HG03097 (cell line): ENCODE measurements at regions not wholly inside any gene's neighbourhood (a gene's known extent, or its start where the extent isn't known, plus 50 kb on each side); places are given as distances from the start of the nearest gene placed in this dataset.
"Not testable (repeated sequence)": the region's sequence is repeated elsewhere in the genome, so short reads cannot be mapped to it uniquely, and the experiment has no call there.

Experiments used
- ATAC-seq: cut with Tn5 transposase; IDR thresholded peaks from one replicate; pipeline ENCODE4 v1.9.1; 2021; ENCODE audit not compliant: unreplicated experiment, low FRiP score

- no peak for ATAC-seq
These were observed 209.0 kb upstream of the KYNU start for GRCh38 chr2:142668420-142668819.

GRCh38 chr2:142665241-142665640, 212.2 kb upstream of the KYNU start:
- ATAC-seq: no peak

GRCh38 chr2:142650601-142651000, 226.9 kb upstream of the KYNU start:
- ATAC-seq: no peak

GRCh38 chr2:142649581-142649980, 227.9 kb upstream of the KYNU start:
- no peak for ATAC-seq

GRCh38 chr2:142642650-142643049, 234.8 kb upstream of the KYNU start:
- no peak for ATAC-seq

- no peak for ATAC-seq
These were observed 248.3 kb upstream of the KYNU start for GRCh38 chr2:142629193-142629592.

GRCh38 chr2:142621287-142621686, 256.2 kb upstream of the KYNU start:
- no peak for ATAC-seq

GRCh38 chr2:142617461-142617860, 260.0 kb upstream of the KYNU start:
- no peak for ATAC-seq

- no peak for ATAC-seq
These were observed 261.6 kb upstream of the KYNU start for GRCh38 chr2:142615876-142616275.

- ATAC-seq: not testable (repeated sequence)
These were observed 264.3 kb upstream of the KYNU start for GRCh38 chr2:142613193-142613592.

GRCh38 chr2:142605421-142605820, 272.0 kb upstream of the KYNU start:
- ATAC-seq: no peak

GRCh38 chr2:142603759-142604158, 273.7 kb upstream of the KYNU start:
- no peak for ATAC-seq

GRCh38 chr2:142602418-142602989, 275.0 kb upstream of the KYNU start:
- no peak for ATAC-seq

GRCh38 chr2:142601794-142602193, 275.7 kb upstream of the KYNU start:
- ATAC-seq: no peak

GRCh38 chr2:142599504-142599903, 278.0 kb upstream of the KYNU start:
- no peak for ATAC-seq

GRCh38 chr2:142598846-142599245, 278.6 kb upstream of the KYNU start:
- ATAC-seq: no peak

GRCh38 chr2:142596334-142597088, 281.0 kb upstream of the KYNU start:
- no peak for ATAC-seq

- no peak for ATAC-seq
These were observed 282.5 kb upstream of the KYNU start for GRCh38 chr2:142594935-142595334.

- ATAC-seq: no peak
These were observed 285.3 kb upstream of the KYNU start for GRCh38 chr2:142592171-142592570.

- ATAC-seq: no peak
These were observed 286.0 kb upstream of the KYNU start for GRCh38 chr2:142591420-142591819.

GRCh38 chr2:142588269-142588668, 289.2 kb upstream of the KYNU start:
- no peak for ATAC-seq
